SK-N-SH (cell line): ENCODE measurements at regions not wholly inside any gene's neighbourhood (a gene's known extent, or its start where the extent isn't known, plus 50 kb on each side); places are given as distances from the start of the nearest gene placed in this dataset.

ENCODE experiments used
- CTCF ChIA-PET: fragments of 300-600, 350-600 bp; formaldehyde crosslinking; extraction: SDS; loops from one replicate; lab custom pipeline; 2021; lab: Yijun Ruan, JAX
- POLR2A ChIA-PET: fragments of 350-600 bp; sonication (Branson Sonifier 250); formaldehyde crosslinking; extraction: SDS; loops from one replicate; lab custom pipeline; 2020; ENCODE audit warnings: antibody characterized with exemption, inconsistent platforms; lab: Yijun Ruan, JAX
- DNase-seq: peaks from one replicate; pipeline ENCODE4 v3.0.0; 2012
- H2AFZ ChIP-seq: fragments of 200-600 bp; sonication (generic); 2 replicates; pipeline ENCODE4 v1.8.1; 2016; ENCODE audit warnings: antibody characterized with exemption, mild to moderate bottlenecking, low read depth
- H3F3A ChIP-seq: fragments of 200-600 bp; sonication (generic); replicated peaks from 2 replicates; pipeline ENCODE3; 2016; ENCODE audit warnings: antibody characterized with exemption, mild to moderate bottlenecking; ENCODE audit not compliant: insufficient read depth
- H3K27ac ChIP-seq, 2 experiments: fragments of 200-500 bp in 1 of 2; fragments of 200-600 bp in 1 of 2; sonication (Bioruptor generic) in 1 of 2; sonication (generic), shearing (Covaris generic) in 1 of 2; 2 replicates each; pipeline versions ENCODE4 v1.5.1 to v1.6.1; 2014 to 2016; ENCODE audit warnings: low read depth in 2 of 2, inconsistent platforms in 1 of 2, low read length in 1 of 2, mild to moderate bottlenecking in 1 of 2, mixed read lengths in 1 of 2
- H3K27me3 ChIP-seq: fragments of 200-600 bp; sonication (generic), shearing (Covaris generic); 2 replicates; pipeline ENCODE4 v1.6.1; 2016; ENCODE audit warnings: mixed run types; ENCODE audit not compliant: insufficient read depth
- H3K36me3 ChIP-seq, 2 experiments: fragments of 200-500 bp in 1 of 2; fragments of 200-600 bp in 1 of 2; sonication (Bioruptor generic) in 1 of 2; sonication (generic) in 1 of 2; replicated peaks in 1 of 2; 2 replicates each; pipeline versions ENCODE3 to v1.5.1; 2014 to 2016; ENCODE audit warnings: low read length in 1 of 2, mild to moderate bottlenecking in 1 of 2; ENCODE audit not compliant: insufficient read depth in 2 of 2, control insufficient read depth in 1 of 2
- H3K4me1 ChIP-seq, 2 experiments: fragments of 200-500 bp in 1 of 2; fragments of 200-600 bp in 1 of 2; sonication (Bioruptor generic) in 1 of 2; sonication (generic), shearing (Covaris generic) in 1 of 2; 2 replicates each; pipeline versions ENCODE4 v1.5.1 to v1.6.1; 2014 to 2016; ENCODE audit warnings: low read depth in 1 of 2, low read length in 1 of 2, mixed run types in 1 of 2; ENCODE audit not compliant: insufficient read depth in 2 of 2, control insufficient read depth in 1 of 2
- H3K4me2 ChIP-seq: fragments of 200-600 bp; sonication (generic), shearing (Covaris generic); 2 replicates; pipeline ENCODE4 v1.6.1; 2017; ENCODE audit warnings: mixed run types
- H3K4me3 ChIP-seq, 2 experiments: fragments of 200-500 bp in 1 of 2; fragments of 200-600 bp in 1 of 2; sonication (Bioruptor generic) in 1 of 2; sonication (generic), shearing (Covaris generic) in 1 of 2; 2 replicates each; pipeline versions ENCODE4 v1.5.1 to v1.8.1; 2014 to 2016; ENCODE audit warnings: low read depth in 2 of 2, inconsistent platforms in 1 of 2, low read length in 1 of 2, mild to moderate bottlenecking in 1 of 2, mixed read lengths in 1 of 2, moderate library complexity in 1 of 2
- H3K79me2 ChIP-seq: fragments of 200-600 bp; sonication (generic); 2 replicates; pipeline ENCODE4 v1.8.1; 2017; ENCODE audit warnings: mild to moderate bottlenecking; ENCODE audit not compliant: insufficient read depth
- H3K9ac ChIP-seq: fragments of 200-600 bp; sonication (generic); 2 replicates; pipeline ENCODE4 v1.6.1; 2017; ENCODE audit warnings: mixed run types
- H3K9me2 ChIP-seq: fragments of 200-600 bp; sonication (generic); 2 replicates; pipeline ENCODE4 v1.6.1; 2017; ENCODE audit warnings: mixed run types
- H3K9me3 ChIP-seq: fragments of 200-600 bp; sonication (generic); 2 replicates; pipeline ENCODE4 v1.6.1; 2017; ENCODE audit warnings: mixed run types, mild to moderate bottlenecking, moderate library complexity
- H4K20me1 ChIP-seq: fragments of 200-600 bp; sonication (generic); 2 replicates; pipeline ENCODE4 v1.6.1; 2017; ENCODE audit warnings: mild to moderate bottlenecking, mixed run types; ENCODE audit not compliant: insufficient read depth
- CTCF ChIP-seq: fragments of 200-600 bp; sonication (generic); IDR thresholded peaks from 2 replicates; pipeline ENCODE4 v1.6.1; 2017; ENCODE audit warnings: antibody characterized with exemption, mild to moderate bottlenecking, moderate library complexity
- FOSL2 ChIP-seq: IDR thresholded peaks from 2 replicates; pipeline ENCODE4 v1.4.0; 2012; ENCODE audit warnings: low read depth, mild to moderate bottlenecking, moderate library complexity, borderline replicate concordance
- FOXJ3 ChIP-seq: sonication (generic); formaldehyde crosslinking; IDR thresholded peaks from 2 replicates; pipeline ENCODE4 v1.5.1; 2020; ENCODE audit warnings: mild to moderate bottlenecking, missing genetic modification reagents
- GATA2 ChIP-seq: sonication (generic); formaldehyde crosslinking; IDR thresholded peaks from 2 replicates; pipeline ENCODE4 v1.5.0; 2020; ENCODE audit warnings: mild to moderate bottlenecking, missing genetic modification reagents
- IRF3 ChIP-seq: fragments of 150-350 bp; IDR thresholded peaks from 2 replicates; pipeline ENCODE4 v1.6.1; 2016; ENCODE audit warnings: mild to moderate bottlenecking, low read depth, low read length
- JUND ChIP-seq: IDR thresholded peaks from 2 replicates; pipeline ENCODE4 v1.4.0; 2012
- NRF1 ChIP-seq: IDR thresholded peaks from 2 replicates; pipeline ENCODE4 v1.6.1; 2012; ENCODE audit warnings: low read depth, mild to moderate bottlenecking, low read length
- POLR2AphosphoS5 ChIP-seq: IDR thresholded peaks from 2 replicates; pipeline ENCODE4 v1.6.1; 2012; ENCODE audit warnings: low read depth, low read length
- REST ChIP-seq: IDR thresholded peaks from 2 replicates; pipeline ENCODE4 v1.6.1; 2012; ENCODE audit warnings: mild to moderate bottlenecking, low read depth, low read length, moderate library complexity
- RXRA ChIP-seq: IDR thresholded peaks from 2 replicates; pipeline ENCODE4 v1.4.0; 2012; ENCODE audit warnings: low read depth, mild to moderate bottlenecking, borderline replicate concordance
- YY1 ChIP-seq: IDR thresholded peaks from 2 replicates; pipeline ENCODE4 v1.4.0; 2012; ENCODE audit warnings: low read depth, mild to moderate bottlenecking
- WGBS: methylation state at CpG from one replicate; pipeline ENCODE4 v1.1.6; 2017; ENCODE audit warnings: low lambda C conversion rate; 5-methylcytosine and 5-hydroxymethylcytosine counted together

- no peak for DNase-seq
- WGBS, result 28% methylated on average over 8 of the region's 8 CpGs
- H3K36me3 ChIP-seq, result no peaks in the 10 kb centered on the region
- CTCF ChIA-PET, result no interaction called here
- no peak overlapping the region for H3K4me3 ChIP-seq
- H3K9ac ChIP-seq, result no peak overlapping the region
- TF ChIP-seq POLR2AphosphoS5 (no peak), RXRA (no peak), NRF1 (no peak), GATA2 (CRISPR knock-in tag) (no peak), IRF3 (no peak), FOXJ3 (CRISPR knock-in tag) (no peak), FOSL2 (no peak)
- H2AFZ ChIP-seq, result no peak overlapping the region
- no peaks in the 10 kb centered on the region for H3F3A ChIP-seq
- H3K27me3 ChIP-seq, result no peaks in the 10 kb centered on the region
- no peaks in the 10 kb centered on the region for H3K79me2 ChIP-seq
- no peaks in the 10 kb centered on the region for H3K9me2 ChIP-seq
- H3K4me2 ChIP-seq, result no peak overlapping the region
- POLR2A ChIA-PET, result interaction anchor here (0.6 kb wide), 1 partner anchor 11 kb away, joined by 3 read pairs; no protein-coding TSS in a partner anchor
- H4K20me1 ChIP-seq, result no peaks in the 10 kb centered on the region
- no peak overlapping the region for H3K27ac ChIP-seq
- no peaks in the 10 kb centered on the region for H3K4me1 ChIP-seq
- H3K9me3 ChIP-seq, result no peaks in the 10 kb centered on the region
These were observed 782.3 kb downstream of the GALR1 start for GRCh38 chr18:78031991-78032390.

GRCh38 chr18:78032574-78032973 lies 782.9 kb downstream of the GALR1 start:
- Histone ChIP-seq H3K4me3 (no peak overlapping the region), H3K9me3 (no peaks in the 10 kb centered on the region), H3K9ac (no peak overlapping the region), H3K36me3 (no peaks in the 10 kb centered on the region), H3K4me2 (no peak overlapping the region), H3F3A (no peaks in the 10 kb centered on the region), H3K27me3 (no peaks in the 10 kb centered on the region), H4K20me1 (no peaks in the 10 kb centered on the region), H2AFZ (no peak overlapping the region), H3K79me2 (no peaks in the 10 kb centered on the region), H3K4me1 (no peaks in the 10 kb centered on the region), H3K9me2 (no peaks in the 10 kb centered on the region), H3K27ac (no peak overlapping the region)
- no peak for TF ChIP-seq JUND
- TF ChIP-seq YY1, result no peak
- no peak for TF ChIP-seq CTCF
- TF ChIP-seq REST, result no peak
- DNase-seq, result no peak
- WGBS, result 2% methylated on average over 6 of the region's 6 CpGs
- CTCF ChIA-PET, result no interaction called here
- POLR2A ChIA-PET, result no interaction called here
